ENCODE measurements at regions not wholly inside any gene's neighbourhood (a gene's known extent, or its start where the extent isn't known, plus 50 kb on each side); places are given as distances from the start of the nearest gene placed in this dataset.

DNA sequence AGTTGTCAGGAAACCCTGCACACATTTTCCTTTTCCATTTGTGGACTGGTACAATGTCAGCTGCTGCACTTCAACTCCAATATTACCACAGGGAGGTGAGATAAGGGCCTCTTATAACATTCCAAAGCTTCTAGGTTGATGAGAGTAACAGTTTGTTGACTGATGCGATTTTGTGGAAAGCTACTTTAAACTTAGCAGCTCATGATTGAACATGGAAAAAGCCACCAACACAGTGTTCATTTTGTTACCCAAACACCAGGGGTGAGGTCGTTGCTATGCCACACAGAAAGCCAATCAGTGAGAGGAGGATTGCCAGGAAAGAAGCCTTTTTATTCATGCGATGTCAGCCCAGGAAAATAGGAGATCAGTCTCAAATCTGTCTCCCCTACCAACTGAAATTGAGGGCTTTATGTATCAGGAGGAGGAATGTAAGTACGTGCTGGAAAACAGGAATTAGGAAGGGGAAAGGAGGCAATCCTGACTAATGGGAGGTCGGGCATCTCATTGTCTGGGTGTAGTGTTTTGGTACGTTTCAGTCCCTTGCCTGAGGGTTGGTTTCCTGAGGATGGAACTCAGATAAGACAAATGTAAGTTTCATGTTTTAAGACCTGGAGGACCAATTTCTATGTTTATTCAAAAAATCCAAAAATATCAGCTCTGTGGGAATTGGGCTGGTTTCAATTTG lies 92.7 kb upstream of the PLEKHA5 start:
- no peaks in the 10 kb centered on the region for H3K27me3 Mint-ChIP-seq (ENCODE audit: low read depth, poor library complexity)
- no peak overlapping the region for H3K4me3 Mint-ChIP-seq
- H3K36me3 Mint-ChIP-seq (ENCODE audit: low read depth) = peaks cover 3% of the 10 kb centered on the region
- TF ChIP-seq, protein P1, sequence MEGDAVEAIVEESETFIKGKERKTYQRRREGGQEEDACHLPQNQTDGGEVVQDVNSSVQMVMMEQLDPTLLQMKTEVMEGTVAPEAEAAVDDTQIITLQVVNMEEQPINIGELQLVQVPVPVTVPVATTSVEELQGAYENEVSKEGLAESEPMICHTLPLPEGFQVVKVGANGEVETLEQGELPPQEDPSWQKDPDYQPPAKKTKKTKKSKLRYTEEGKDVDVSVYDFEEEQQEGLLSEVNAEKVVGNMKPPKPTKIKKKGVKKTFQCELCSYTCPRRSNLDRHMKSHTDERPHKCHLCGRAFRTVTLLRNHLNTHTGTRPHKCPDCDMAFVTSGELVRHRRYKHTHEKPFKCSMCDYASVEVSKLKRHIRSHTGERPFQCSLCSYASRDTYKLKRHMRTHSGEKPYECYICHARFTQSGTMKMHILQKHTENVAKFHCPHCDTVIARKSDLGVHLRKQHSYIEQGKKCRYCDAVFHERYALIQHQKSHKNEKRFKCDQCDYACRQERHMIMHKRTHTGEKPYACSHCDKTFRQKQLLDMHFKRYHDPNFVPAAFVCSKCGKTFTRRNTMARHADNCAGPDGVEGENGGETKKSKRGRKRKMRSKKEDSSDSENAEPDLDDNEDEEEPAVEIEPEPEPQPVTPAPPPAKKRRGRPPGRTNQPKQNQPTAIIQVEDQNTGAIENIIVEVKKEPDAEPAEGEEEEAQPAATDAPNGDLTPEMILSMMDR (IDR thresholded peaks at IDR 0.05) = no peak
- DNase-seq = no peak
- H3K9me3 Mint-ChIP-seq = peaks cover 34% of the 10 kb centered on the region
- H3K27ac Mint-ChIP-seq = no peak overlapping the region
- peaks cover 43% of the 10 kb centered on the region for H3K4me1 Mint-ChIP-seq

DNA sequence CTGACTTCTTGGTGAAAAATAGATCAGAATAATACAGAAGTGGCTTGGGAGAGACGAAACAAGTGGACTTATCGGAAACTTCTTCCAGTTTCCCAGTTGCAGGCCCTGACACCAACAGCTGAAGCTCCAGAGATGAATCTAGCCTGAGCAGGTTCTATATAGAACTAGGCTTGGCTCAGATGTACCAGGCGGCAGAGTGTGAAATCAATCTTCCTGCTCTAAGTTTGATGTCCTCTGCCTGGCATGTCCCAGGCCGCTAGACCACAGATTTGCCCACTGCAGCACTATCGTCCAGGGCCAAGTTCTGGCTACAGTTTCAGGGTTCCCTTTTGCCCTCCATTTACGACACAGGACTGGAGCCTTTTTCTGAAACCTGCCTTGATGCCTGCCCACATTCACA lies 91.3 kb upstream of the PLEKHA5 start:
- H3K27me3 Mint-ChIP-seq (ENCODE audit: low read depth, poor library complexity) = peaks cover 3% of the 10 kb centered on the region
- TF ChIP-seq, protein P1 (IDR thresholded peaks at IDR 0.05) = no peak
- H3K4me1 Mint-ChIP-seq = peaks cover 43% of the 10 kb centered on the region
- no peak overlapping the region for H3K4me3 Mint-ChIP-seq
- H3K9me3 Mint-ChIP-seq = peaks cover 20% of the 10 kb centered on the region
- H3K36me3 Mint-ChIP-seq (ENCODE audit: low read depth) = no peaks in the 10 kb centered on the region
- DNase-seq = no peak
- peak overlapping the region; percentile 87 for H3K27ac Mint-ChIP-seq

DNA sequence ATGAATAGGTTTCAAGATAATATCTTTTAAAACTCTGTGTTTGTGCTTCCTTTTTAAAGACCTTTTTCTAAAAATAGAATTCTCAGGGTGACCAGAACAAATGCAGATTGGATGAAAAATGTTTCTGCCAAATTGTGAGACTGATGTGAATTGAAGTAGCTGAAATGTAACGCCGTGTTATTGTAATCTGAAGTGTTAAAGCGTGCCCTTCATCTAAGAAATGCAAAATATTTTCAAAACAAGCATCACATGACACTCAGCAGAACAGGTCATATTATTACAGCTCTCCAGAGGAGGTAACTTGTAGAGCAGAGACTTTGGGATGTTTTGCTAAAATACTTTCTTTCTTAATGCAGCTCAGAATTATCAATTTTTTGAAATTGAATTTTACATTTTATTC lies 90.0 kb upstream of the PLEKHA5 start:
- peaks cover 7% of the 10 kb centered on the region for H3K9me3 Mint-ChIP-seq
- TF ChIP-seq, protein P1 (IDR thresholded peaks at IDR 0.05) = no peak
- H3K27me3 Mint-ChIP-seq (ENCODE audit: low read depth, poor library complexity) = peaks cover 3% of the 10 kb centered on the region
- no peak for DNase-seq
- H3K4me3 Mint-ChIP-seq = no peak overlapping the region
- no peak overlapping the region for H3K27ac Mint-ChIP-seq
- H3K36me3 Mint-ChIP-seq (ENCODE audit: low read depth) = no peaks in the 10 kb centered on the region
- peaks cover 47% of the 10 kb centered on the region for H3K4me1 Mint-ChIP-seq

DNA sequence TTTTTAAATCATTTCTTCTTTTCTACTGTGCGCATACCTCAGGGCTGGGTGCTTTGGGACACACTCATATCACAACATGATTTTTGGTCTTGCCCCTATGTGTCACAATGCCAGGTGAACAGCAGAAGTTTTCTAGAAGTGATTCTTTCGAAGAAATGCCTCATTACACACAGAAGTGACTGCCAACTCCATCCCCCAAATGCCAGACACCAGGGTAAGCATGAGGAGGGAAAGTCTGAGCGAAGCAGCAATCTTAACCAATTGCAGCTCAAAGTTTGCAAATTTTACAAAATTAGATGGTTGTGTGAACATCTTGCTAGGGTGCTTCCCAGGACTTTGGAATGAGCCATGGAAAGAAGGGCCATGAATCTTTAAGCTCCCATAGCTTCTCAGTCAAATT lies 87.3 kb upstream of the PLEKHA5 start:
- Mint-ChIP-seq H3K27ac (no peak overlapping the region), H3K27me3 (ENCODE audit: low read depth, poor library complexity) (peaks cover 3% of the 10 kb centered on the region), H3K4me1 (peaks cover 48% of the 10 kb centered on the region), H3K4me3 (no peak overlapping the region), H3K9me3 (peaks cover 15% of the 10 kb centered on the region), H3K36me3 (ENCODE audit: low read depth) (no peaks in the 10 kb centered on the region)
- DNase-seq = no peak
- TF ChIP-seq, protein P1 (IDR thresholded peaks at IDR 0.05) = no peak

DNA sequence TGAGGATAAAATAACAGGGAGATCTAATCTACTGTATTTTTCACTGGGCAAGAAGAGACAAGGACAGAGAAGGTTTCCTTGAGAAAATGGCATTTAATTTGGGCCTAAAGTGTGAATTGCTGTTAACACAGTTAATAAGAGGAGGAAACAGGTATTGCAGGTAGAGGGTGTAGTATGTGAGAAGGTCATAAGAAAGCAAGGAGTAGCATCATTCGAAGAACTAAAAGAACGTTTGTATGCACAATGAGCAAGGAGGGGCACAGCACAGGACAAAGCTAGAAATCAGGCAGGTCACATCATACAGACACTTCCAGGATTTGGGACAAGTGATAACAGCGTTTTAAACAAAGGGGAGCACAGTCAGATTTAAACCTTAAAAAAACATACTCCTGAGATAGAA lies 85.1 kb upstream of the PLEKHA5 start:
- Mint-ChIP-seq H3K27ac (peak overlapping the region; percentile 6), H3K4me3 (no peak overlapping the region), H3K27me3 (ENCODE audit: low read depth, poor library complexity) (peaks cover 3% of the 10 kb centered on the region), H3K4me1 (peaks cover 31% of the 10 kb centered on the region), H3K9me3 (peaks cover 20% of the 10 kb centered on the region), H3K36me3 (ENCODE audit: low read depth) (no peaks in the 10 kb centered on the region)
- no peak for DNase-seq
- TF ChIP-seq, protein P1 (IDR thresholded peaks at IDR 0.05) = no peak

DNA sequence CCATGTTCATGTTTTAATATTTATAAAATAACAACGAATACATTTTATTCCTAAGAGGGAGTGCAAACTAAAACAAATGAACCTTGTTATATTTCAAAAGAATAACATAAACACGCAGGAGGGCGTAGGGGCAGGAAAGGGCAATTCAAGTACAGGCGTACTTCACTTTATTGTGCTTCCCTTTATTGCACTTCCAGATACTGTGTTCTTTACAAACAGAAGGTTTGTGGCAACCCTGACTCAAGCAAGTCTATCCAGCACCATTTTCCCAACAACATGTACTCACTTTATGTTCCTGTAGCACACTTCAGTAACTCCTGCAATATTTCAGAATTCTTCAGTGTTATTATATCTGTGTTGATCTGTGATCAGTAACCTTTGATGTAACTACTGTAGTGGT lies 84.6 kb upstream of the PLEKHA5 start:
- Mint-ChIP-seq H3K27ac (peak overlapping the region; percentile 79), H3K9me3 (peaks cover 20% of the 10 kb centered on the region), H3K27me3 (ENCODE audit: low read depth, poor library complexity) (peaks cover 3% of the 10 kb centered on the region), H3K36me3 (ENCODE audit: low read depth) (no peaks in the 10 kb centered on the region), H3K4me1 (peaks cover 27% of the 10 kb centered on the region), H3K4me3 (no peak overlapping the region)
- DNase-seq = no peak
- TF ChIP-seq, protein P1 (IDR thresholded peaks at IDR 0.05) = no peak
